PC-9 (cell line): ENCODE measurements at regions not wholly inside any gene's neighbourhood (a gene's known extent, or its start where the extent isn't known, plus 50 kb on each side); places are given as distances from the start of the nearest gene placed in this dataset.

Experiments used
- CTCF ChIP-seq: fragments of 200-600 bp; sonication (generic); conservative IDR thresholded peaks from 2 replicates; pipeline ENCODE4 v1.6.1; 2017; ENCODE audit warnings: mixed run types, antibody characterized with exemption, mild to moderate bottlenecking, moderate library complexity
- EZH2 ChIP-seq: fragments of 200-600 bp; sonication (generic); IDR thresholded peaks from 2 replicates; pipeline ENCODE4 v1.8.0; 2017; ENCODE audit warnings: antibody characterized with exemption, low read depth

- TF ChIP-seq CTCF (no peak), EZH2 (no peak)
Observed at GRCh38 chr16:64459821-64460220, 662.0 kb downstream of the CDH11 start.
